ENCODE measurements at regions not wholly inside any gene's neighbourhood (a gene's known extent, or its start where the extent isn't known, plus 50 kb on each side); places are given as distances from the start of the nearest gene placed in this dataset.

DNA sequence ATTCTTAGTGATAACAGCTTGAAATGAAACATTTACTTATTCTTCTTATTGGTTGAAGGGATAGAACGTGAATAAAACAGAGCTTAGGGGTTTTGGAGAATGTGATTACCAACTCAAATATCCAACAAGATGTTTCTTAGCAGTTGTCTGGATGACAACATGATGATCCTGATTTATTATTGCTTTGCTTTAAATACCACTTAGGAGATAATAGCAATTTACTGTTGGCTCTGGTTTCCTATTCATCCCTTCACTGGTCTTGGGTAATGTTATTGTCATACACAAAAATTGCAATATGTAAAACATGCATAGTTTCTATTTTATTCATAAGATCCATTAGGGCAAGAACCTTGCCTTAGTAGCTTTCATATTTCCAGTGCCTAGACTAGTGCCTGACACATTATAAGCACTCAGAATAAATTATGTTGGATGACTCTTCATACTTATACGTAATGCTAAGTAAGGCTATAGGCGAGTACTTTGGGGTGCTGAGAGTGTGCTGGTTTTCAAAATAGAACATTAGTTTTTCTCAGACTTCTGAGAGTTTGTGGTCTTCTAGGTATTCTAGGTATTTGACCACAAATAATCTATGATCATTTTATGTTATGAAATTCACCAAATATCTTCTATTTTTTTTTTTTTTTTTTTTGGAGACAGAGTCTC is 58.6 kb upstream of the PGRMC2 start:
- POLR2A ChIA-PET, result no interaction called here
- peaks cover 0 to 3% (median 0%) of the 10 kb centered on the region in 9 donors for H3K9me3 Mint-ChIP-seq
- H3K36me3 Mint-ChIP-seq, result peaks cover 5 to 27% (median 15%) of the 10 kb centered on the region in 3 donors
- no peak overlapping the region for H3K4me3 Mint-ChIP-seq
- no peak for ATAC-seq
- H3K4me1 Mint-ChIP-seq, result no peaks in the 10 kb centered on the region
- DNase-seq, result no peak
- H3K27me3 Mint-ChIP-seq, result no peaks in the 10 kb centered on the region
- no peak overlapping the region for H3K27ac Mint-ChIP-seq

DNA sequence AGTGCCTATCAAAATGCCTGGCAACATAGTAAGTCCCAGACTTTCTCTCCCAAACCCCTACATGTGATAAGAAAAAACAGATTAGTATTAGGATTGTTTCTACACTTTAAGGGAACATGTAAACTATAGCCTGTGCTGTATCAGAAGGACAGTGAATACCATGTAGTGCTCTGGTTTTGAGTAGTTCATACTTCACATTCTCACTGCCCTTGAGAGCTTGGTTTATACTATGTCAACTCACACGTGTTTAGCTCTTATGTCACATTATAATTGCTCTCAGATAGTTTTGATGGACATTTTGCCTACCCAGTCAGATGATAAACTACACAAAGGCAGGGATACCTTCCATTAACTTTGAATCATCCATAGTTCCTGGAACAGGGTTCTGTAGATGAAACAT is 58.0 kb upstream of the PGRMC2 start:
- ATAC-seq (no peak), DNase-seq (no peak)
- POLR2A ChIA-PET, result no interaction called here
- H3K36me3 Mint-ChIP-seq, result peaks cover 5 to 27% (median 15%) of the 10 kb centered on the region in 3 donors
- H3K4me1 Mint-ChIP-seq, result no peaks in the 10 kb centered on the region
- H3K4me3 Mint-ChIP-seq, result no peak overlapping the region
- no peak overlapping the region for H3K27ac Mint-ChIP-seq
- H3K27me3 Mint-ChIP-seq, result no peaks in the 10 kb centered on the region
- H3K9me3 Mint-ChIP-seq, result peaks cover 0 to 3% (median 0%) of the 10 kb centered on the region in 9 donors

DNA sequence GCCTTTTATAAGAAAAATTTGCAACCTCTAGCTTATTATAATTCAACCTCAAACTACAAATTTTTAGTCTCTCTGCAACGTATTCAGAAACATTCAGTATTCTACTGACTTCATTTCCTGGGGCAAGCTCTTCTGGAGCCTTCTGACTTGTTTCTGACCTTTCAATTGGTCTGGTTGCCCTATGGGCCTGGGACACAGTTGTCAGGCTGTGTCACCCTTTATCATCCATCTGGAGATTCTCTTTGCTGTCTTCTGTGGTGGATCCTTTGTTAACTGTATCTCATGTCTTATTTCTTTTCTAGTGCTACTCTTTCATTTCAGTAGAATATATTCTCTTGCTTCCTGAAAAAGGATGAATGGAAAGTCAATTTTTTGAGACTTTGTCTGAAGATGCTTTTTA is 55.1 kb upstream of the PGRMC2 start:
- Mint-ChIP-seq H3K4me1 (no peaks in the 10 kb centered on the region), H3K27ac (peak overlapping the region in 1 of 10 donors; percentile 57), H3K27me3 (no peaks in the 10 kb centered on the region), H3K36me3 (peaks cover 0 to 14% (median 12%) of the 10 kb centered on the region in 3 donors), H3K4me3 (no peak overlapping the region), H3K9me3 (peaks cover 0 to 3% (median 0%) of the 10 kb centered on the region in 9 donors)
- no peak for ATAC-seq
- no peak for DNase-seq
- POLR2A ChIA-PET, result no interaction called here

DNA sequence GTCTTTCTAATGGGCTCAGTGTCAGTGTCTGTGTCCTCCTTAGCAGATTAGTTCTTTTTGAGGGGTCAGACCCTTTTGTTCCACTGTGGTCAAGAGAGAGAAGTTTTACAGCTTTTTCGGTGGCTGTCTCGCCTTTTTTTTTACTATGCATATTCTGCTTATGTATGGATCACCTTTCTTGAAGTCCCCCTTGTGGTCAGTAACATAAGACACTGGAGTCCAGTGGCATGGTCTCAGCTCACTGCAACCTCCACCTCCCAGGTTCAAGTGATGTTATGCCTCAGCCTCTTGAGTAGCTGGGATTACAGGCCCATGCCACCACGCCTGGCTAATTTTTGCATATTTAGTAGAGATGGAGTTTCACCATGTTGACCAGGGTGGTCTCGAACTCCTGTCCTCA is 54.0 kb upstream of the PGRMC2 start:
- no peak for DNase-seq
- POLR2A ChIA-PET, result no interaction called here

DNA sequence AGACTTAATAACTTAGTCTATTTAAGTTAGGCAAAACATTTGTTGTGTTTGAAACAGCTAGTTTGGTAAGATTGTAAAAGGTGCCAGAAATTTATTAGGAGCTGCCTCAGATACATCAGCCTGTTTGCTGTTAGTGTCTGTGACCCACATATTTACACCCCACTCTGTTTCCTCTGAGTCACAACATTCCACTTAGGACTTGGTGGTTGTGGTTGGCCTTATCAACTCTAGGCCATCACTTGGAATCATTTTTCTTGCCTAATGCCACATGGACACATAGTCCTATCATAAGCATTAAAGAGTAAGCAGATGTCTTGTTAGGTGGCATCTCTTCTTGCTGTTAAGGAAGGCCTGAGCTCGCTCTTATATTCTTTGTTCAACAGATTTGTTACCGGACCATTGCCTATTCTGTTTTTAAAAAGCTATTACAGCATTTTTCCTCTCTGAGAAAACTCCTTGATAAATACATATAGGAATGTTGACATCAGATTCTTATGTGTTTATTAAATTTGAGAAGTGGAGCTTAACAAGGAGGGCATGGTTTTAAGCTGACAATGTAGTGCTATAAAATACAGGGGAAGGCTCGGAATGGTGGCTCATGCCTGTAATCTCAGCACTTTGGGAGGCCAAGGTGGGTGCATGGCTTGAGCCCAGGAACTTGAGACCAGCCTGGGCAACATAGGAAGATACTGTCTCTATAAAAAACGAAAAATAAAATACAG is 51.2 kb upstream of the PGRMC2 start:
- ATAC-seq, result no peak
- H3K4me1 Mint-ChIP-seq, result no peaks in the 10 kb centered on the region
- no peak overlapping the region for H3K27ac Mint-ChIP-seq
- H3K4me3 Mint-ChIP-seq, result no peak overlapping the region
- POLR2A ChIA-PET, result no interaction called here
- DNase-seq, result no peak
- no peaks in the 10 kb centered on the region for H3K9me3 Mint-ChIP-seq
- peaks cover 0 to 5% (median 4%) of the 10 kb centered on the region in 3 donors for H3K36me3 Mint-ChIP-seq
- no peaks in the 10 kb centered on the region for H3K27me3 Mint-ChIP-seq

More for the DNA sequence above, 54.0 kb upstream of the PGRMC2 start:
- Mint-ChIP-seq H3K9me3 (peaks cover 0 to 3% (median 0%) of the 10 kb centered on the region in 9 donors), H3K27me3 (no peaks in the 10 kb centered on the region), H3K27ac (no peak overlapping the region), H3K4me3 (no peak overlapping the region), H3K36me3 (peaks cover 5 to 14% (median 6%) of the 10 kb centered on the region in 3 donors), H3K4me1 (no peaks in the 10 kb centered on the region)
- no peak for ATAC-seq

DNA sequence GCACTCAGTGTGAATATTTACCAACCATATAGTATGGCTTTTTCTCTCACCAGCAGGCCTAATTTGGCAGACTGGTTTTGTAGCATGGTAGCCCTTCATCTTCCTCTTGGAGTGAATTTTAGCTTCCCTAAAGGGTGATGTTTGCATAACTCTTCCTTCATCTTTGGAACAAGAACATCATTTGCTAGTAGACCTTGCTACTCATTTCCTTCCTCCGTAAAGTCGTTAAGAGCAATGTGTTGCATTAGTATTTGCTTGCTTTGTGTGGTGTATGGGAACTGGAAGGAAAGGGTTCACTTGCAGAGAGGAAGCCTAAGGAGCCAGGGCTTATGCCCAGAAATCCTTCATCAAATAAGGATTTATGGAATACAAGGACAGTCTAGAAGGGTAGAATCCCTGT is 50.2 kb upstream of the PGRMC2 start:
- POLR2A ChIA-PET, result no interaction called here
- Mint-ChIP-seq H3K27me3 (no peaks in the 10 kb centered on the region), H3K4me3 (no peak overlapping the region), H3K4me1 (no peaks in the 10 kb centered on the region), H3K9me3 (peaks cover 0 to under 1% (median 0%) of the 10 kb centered on the region in 9 donors), H3K27ac (no peak overlapping the region), H3K36me3 (peaks cover 0 to 10% (median 8%) of the 10 kb centered on the region in 3 donors)
- no peak for ATAC-seq
- no peak for DNase-seq

All from naive thymus-derived CD8-positive, alpha-beta T cell (primary cell).